HFFc6 (cell line): ENCODE measurements at regions not wholly inside any gene's neighbourhood (a gene's known extent, or its start where the extent isn't known, plus 50 kb on each side); places are given as distances from the start of the nearest gene placed in this dataset.
"Not testable (repeated sequence)": the region's sequence is repeated elsewhere in the genome, so short reads cannot be mapped to it uniquely, and the experiment has no call there.

Experiments used
- DNase-seq: peaks from one replicate; pipeline ENCODE4 v3.0.0-alpha.2; 2018
- H3K27ac Mint-ChIP-seq: 2 replicates; pipeline ENCODE4 v1.8.0; 2020; ENCODE audit warnings: mild to moderate bottlenecking, mixed read lengths
- H3K27me3 Mint-ChIP-seq: 2 replicates; pipeline ENCODE4 v1.8.0; 2021; ENCODE audit warnings: mild to moderate bottlenecking, moderate library complexity, mixed read lengths; ENCODE audit not compliant: insufficient read depth
- H3K36me3 Mint-ChIP-seq: 2 replicates; pipeline ENCODE4 v1.8.0; 2021; ENCODE audit warnings: low read depth, mixed read lengths
- H3K4me1 Mint-ChIP-seq: 2 replicates; pipeline ENCODE4 v1.8.0; 2020; ENCODE audit warnings: low read depth, mixed read lengths
- H3K4me3 Mint-ChIP-seq: 2 replicates; pipeline ENCODE4 v1.8.0; 2020; ENCODE audit warnings: mild to moderate bottlenecking, moderate library complexity, mixed read lengths
- H3K9me3 Mint-ChIP-seq: 2 replicates; pipeline ENCODE4 v1.8.0; 2020; ENCODE audit warnings: mild to moderate bottlenecking, mixed read lengths
- CTCF ChIP-seq: fragments of 200-600 bp; sonication (generic); IDR thresholded peaks from 2 replicates; pipeline ENCODE4 v1.5.0; 2021; ENCODE audit warnings: antibody characterized with exemption, mild to moderate bottlenecking

- H3K4me3 Mint-ChIP-seq, H3K9me3 Mint-ChIP-seq, H3K27ac Mint-ChIP-seq, DNase-seq, H3K36me3 Mint-ChIP-seq: not testable (repeated sequence)
- TF ChIP-seq CTCF = peak; percentile 63
- Mint-ChIP-seq H3K27me3 (peaks cover 11% of the 10 kb centered on the region), H3K4me1 (peaks cover 12% of the 10 kb centered on the region)
These were observed 64.8 kb upstream of the METTL9 start for GRCh38 chr16:21534561-21534960.

GRCh38 chr16:21535201-21535600 is 64.2 kb upstream of the METTL9 start:
- DNase-seq, H3K36me3 Mint-ChIP-seq, H3K9me3 Mint-ChIP-seq, H3K27ac Mint-ChIP-seq, H3K4me3 Mint-ChIP-seq, H3K27me3 Mint-ChIP-seq: not testable (repeated sequence)
- peaks cover 17% of the 10 kb centered on the region for H3K4me1 Mint-ChIP-seq

DNA sequence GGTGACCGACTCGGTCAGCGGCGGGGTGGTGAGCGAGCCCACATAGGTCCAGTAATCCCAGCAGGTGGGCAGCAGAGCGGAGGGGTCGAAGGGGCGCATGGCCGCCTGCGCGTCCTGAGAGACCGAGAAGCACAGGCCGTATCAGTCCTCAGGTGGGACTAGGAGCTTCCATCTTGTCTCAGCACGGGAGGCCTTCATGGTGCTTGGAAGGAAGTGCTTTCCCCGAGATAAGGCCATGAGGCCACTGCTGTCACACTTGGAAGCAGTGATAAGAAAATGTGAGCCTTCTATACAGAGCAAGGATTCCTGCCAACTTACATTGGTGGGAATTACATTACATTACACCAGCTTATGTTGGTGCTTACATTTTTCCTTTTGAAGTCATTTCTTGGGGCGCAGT is 62.6 kb upstream of the METTL9 start:
- H3K27ac Mint-ChIP-seq, H3K4me3 Mint-ChIP-seq, H3K9me3 Mint-ChIP-seq, DNase-seq, H3K27me3 Mint-ChIP-seq, H3K36me3 Mint-ChIP-seq: not testable (repeated sequence)
- peaks cover 30% of the 10 kb centered on the region for H3K4me1 Mint-ChIP-seq

DNA sequence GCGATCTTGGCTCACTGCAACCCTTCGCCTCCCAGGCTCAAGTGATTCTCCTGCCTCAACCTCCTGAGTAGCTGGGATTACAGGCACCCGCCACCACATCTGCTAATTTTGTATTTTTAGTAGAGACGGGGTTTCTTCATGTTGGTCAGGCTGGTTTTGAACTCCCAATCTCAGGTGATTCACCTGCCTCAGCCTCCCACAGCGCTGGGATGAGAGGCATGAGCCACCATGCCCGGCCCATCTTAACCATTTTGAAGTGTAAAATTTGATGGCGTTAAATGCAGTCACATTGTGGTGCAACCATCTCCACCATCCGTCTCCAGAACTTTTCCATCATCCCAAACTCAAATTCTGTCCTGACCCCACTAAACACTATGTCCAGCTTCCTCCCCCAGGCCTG is 61.8 kb upstream of the METTL9 start:
- H3K9me3 Mint-ChIP-seq, H3K4me3 Mint-ChIP-seq, H3K27me3 Mint-ChIP-seq, DNase-seq, H3K36me3 Mint-ChIP-seq, H3K27ac Mint-ChIP-seq: not testable (repeated sequence)
- peaks cover 36% of the 10 kb centered on the region for H3K4me1 Mint-ChIP-seq

- not testable (repeated sequence) for H3K9me3 Mint-ChIP-seq, H3K27me3 Mint-ChIP-seq, H3K36me3 Mint-ChIP-seq, DNase-seq, H3K4me3 Mint-ChIP-seq
- Mint-ChIP-seq H3K27ac (peak overlapping the region; percentile 76), H3K4me1 (peaks cover 42% of the 10 kb centered on the region)
These were observed 60.2 kb upstream of the METTL9 start for GRCh38 chr16:21539107-21539618.

- H3K36me3 Mint-ChIP-seq = not testable (repeated sequence)
These were observed 58.5 kb upstream of the METTL9 start for GRCh38 chr16:21540770-21541433.

DNA sequence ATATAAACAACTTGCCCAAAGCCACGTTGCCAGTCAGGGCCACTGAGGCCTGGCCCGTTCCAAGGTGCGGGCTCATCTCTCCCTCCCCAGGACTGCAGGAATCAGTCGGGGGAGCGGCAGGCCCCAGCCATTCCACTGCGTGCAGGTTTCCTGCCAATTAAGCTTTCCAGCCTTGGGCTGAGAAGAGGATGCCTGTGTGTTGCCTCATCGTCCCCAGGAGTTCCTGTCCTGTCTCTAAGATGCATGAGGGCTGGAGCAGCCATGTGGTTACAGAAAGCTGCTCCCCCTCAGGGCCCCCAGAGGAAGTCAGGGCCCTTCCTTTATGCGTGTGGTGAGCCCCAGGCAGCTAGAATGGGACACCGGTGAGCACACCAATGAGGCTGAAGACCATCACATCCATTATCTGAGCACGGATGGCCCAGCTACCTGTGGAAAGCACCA is 57.7 kb upstream of the METTL9 start:
- not testable (repeated sequence) for H3K27me3 Mint-ChIP-seq, H3K9me3 Mint-ChIP-seq, H3K27ac Mint-ChIP-seq, H3K36me3 Mint-ChIP-seq, H3K4me3 Mint-ChIP-seq
- H3K4me1 Mint-ChIP-seq = peaks cover 42% of the 10 kb centered on the region
- peak; percentile 57 for DNase-seq

More at GRCh38 chr16:21540770-21541433, 58.5 kb upstream of the METTL9 start:
- not testable (repeated sequence) for H3K27me3 Mint-ChIP-seq, H3K4me3 Mint-ChIP-seq, DNase-seq, H3K27ac Mint-ChIP-seq, H3K9me3 Mint-ChIP-seq
- peaks cover 42% of the 10 kb centered on the region for H3K4me1 Mint-ChIP-seq

- H3K36me3 Mint-ChIP-seq, H3K27me3 Mint-ChIP-seq, H3K4me3 Mint-ChIP-seq, H3K27ac Mint-ChIP-seq, H3K9me3 Mint-ChIP-seq, DNase-seq: not testable (repeated sequence)
- H3K4me1 Mint-ChIP-seq = peaks cover 42% of the 10 kb centered on the region
These were observed 57.3 kb upstream of the METTL9 start for GRCh38 chr16:21542075-21542474.

- DNase-seq, H3K27ac Mint-ChIP-seq, H3K36me3 Mint-ChIP-seq, H3K27me3 Mint-ChIP-seq, H3K9me3 Mint-ChIP-seq, H3K4me3 Mint-ChIP-seq: not testable (repeated sequence)
- peaks cover 42% of the 10 kb centered on the region for H3K4me1 Mint-ChIP-seq
These were observed 56.8 kb upstream of the METTL9 start for GRCh38 chr16:21542491-21543124.

DNA sequence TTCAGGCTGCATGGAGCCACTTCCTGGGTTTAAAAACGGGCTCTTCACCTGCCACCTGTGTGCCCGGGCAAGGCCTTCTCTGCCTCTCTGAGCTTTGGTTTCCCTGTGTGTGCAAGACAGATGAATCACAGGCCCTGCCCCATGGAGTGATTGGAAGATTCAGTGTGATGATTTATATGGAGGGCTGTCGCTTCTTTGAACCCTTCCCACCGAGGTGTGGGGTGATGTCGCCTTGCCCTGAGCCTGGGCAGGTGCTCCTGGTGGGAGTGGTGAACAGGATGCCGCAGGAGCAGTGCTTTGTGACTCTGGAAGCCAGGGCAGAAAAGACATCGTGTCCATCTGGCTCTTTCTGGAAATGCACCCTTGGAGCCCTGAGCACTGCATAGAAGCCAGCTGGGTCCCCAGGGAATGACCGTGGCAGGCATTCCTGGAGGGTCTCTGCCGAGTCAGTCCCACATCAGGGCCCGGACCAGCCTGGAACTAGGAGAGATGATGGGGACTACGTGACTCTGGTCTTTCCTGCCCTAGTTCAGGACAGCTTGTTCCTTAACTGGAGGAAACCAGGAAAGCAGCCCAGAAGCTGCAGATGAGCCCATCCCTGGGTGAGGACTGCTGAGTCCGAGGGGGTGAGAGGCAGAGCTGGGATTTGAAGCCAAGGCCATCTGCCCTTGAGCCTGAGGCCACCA is 56.1 kb upstream of the METTL9 start:
- H3K4me3 Mint-ChIP-seq, H3K9me3 Mint-ChIP-seq, H3K27me3 Mint-ChIP-seq, DNase-seq, H3K36me3 Mint-ChIP-seq, H3K27ac Mint-ChIP-seq: not testable (repeated sequence)
- peaks cover 42% of the 10 kb centered on the region for H3K4me1 Mint-ChIP-seq

GRCh38 chr16:21545664-21546326 is 53.6 kb upstream of the METTL9 start:
- peaks cover 21% of the 10 kb centered on the region for H3K4me1 Mint-ChIP-seq
- H3K27me3 Mint-ChIP-seq = not testable (repeated sequence)

DNA sequence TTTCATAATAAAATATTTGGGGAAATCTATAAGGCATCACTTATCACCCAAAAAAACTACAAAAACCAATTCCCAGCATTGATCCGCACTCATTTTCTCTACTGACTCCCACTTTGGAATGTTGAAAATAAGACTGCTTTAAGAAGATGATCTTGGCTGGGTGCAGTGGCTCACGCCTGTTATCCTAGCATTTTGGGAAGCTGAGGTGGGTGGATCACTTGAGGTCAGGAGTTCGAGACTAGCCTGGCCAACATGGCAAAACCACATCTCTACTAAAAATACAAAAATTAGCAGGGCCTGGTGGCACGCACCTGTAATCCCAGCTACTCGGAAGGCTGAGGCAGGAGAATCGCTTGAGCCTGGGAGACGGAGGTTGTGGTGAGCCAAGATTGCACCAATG is 50.0 kb upstream of the METTL9 start:
- DNase-seq, H3K4me1 Mint-ChIP-seq, H3K9me3 Mint-ChIP-seq, H3K36me3 Mint-ChIP-seq, H3K27me3 Mint-ChIP-seq, H3K4me3 Mint-ChIP-seq, H3K27ac Mint-ChIP-seq: not testable (repeated sequence)

More at GRCh38 chr16:21545664-21546326, 53.6 kb upstream of the METTL9 start:
- not testable (repeated sequence) for H3K4me3 Mint-ChIP-seq, H3K27ac Mint-ChIP-seq, DNase-seq, H3K36me3 Mint-ChIP-seq, H3K9me3 Mint-ChIP-seq
